LNCAP (cell line): ENCODE measurements at regions not wholly inside any gene's neighbourhood (a gene's known extent, or its start where the extent isn't known, plus 50 kb on each side); places are given as distances from the start of the nearest gene placed in this dataset.

Source experiments
- CTCF ChIP-seq: fragments of 450-650 bp; IDR thresholded peaks from 2 replicates; pipeline ENCODE4 v1.5.1; 2017; ENCODE audit warnings: mild to moderate bottlenecking

- no peak for TF ChIP-seq CTCF
These were observed 525.0 kb upstream of the SLITRK6 start for GRCh38 chr13:86324191-86324590.

- TF ChIP-seq CTCF, result no peak
These were observed 556.1 kb upstream of the SLITRK6 start for GRCh38 chr13:86355301-86355700.

GRCh38 chr13:86357106-86357505, 557.9 kb upstream of the SLITRK6 start:
- TF ChIP-seq CTCF, result no peak

- TF ChIP-seq CTCF, result no peak
These were observed 569.7 kb upstream of the SLITRK6 start for GRCh38 chr13:86368924-86369323.

GRCh38 chr13:86377451-86377850, 578.2 kb upstream of the SLITRK6 start:
- no peak for TF ChIP-seq CTCF

GRCh38 chr13:86378628-86379027, 579.4 kb upstream of the SLITRK6 start:
- TF ChIP-seq CTCF, result no peak

- TF ChIP-seq CTCF, result no peak
These were observed 583.9 kb upstream of the SLITRK6 start for GRCh38 chr13:86383151-86383550.

GRCh38 chr13:86383561-86383960, 584.3 kb upstream of the SLITRK6 start:
- TF ChIP-seq CTCF, result no peak
